IMR-90 (cell line): ENCODE measurements at regions not wholly inside any gene's neighbourhood (a gene's known extent, or its start where the extent isn't known, plus 50 kb on each side); places are given as distances from the start of the nearest gene placed in this dataset.

Source experiments
- ATAC-seq: fragments of 200-7000 bp; cut with Tn5 transposase; 2 replicates; pipeline ENCODE4 v1.9.1; 2020; ENCODE audit warnings: low read depth, mild to moderate bottlenecking, moderate library complexity
- BruUV-seq: library from RNA; stranded (reverse); fragments of 400-500 nt; replicated peaks from 2 replicates; lab custom pipeline; 2021; lab: Mats Ljungman, UMichigan
- CTCF ChIA-PET: fragments of 300-600 bp; formaldehyde crosslinking; extraction: SDS; loops from one replicate; lab custom pipeline; 2021; ENCODE audit warnings: antibody characterized with exemption; lab: Yijun Ruan, JAX
- POLR2A ChIA-PET: fragments of 300-600 bp; sonication (Branson Sonifier 250); formaldehyde crosslinking; loops from one replicate; lab custom pipeline; 2022; ENCODE audit warnings: antibody characterized with exemption; ENCODE audit not compliant: unreplicated experiment; lab: Charles Lee
- DNase-seq: peaks from one replicate; pipeline ENCODE4 v3.0.0; 2013
- H2AFZ ChIP-seq: replicated peaks from 2 replicates; pipeline ENCODE3; 2013; ENCODE audit warnings: low read length, mild to moderate bottlenecking; ENCODE audit not compliant: poor library complexity
- H2AK5ac ChIP-seq: 2 replicates; pipeline ENCODE4 v1.6.1; 2013; ENCODE audit warnings: low read depth, low read length, inconsistent platforms
- H2AK9ac ChIP-seq: replicated peaks from 2 replicates; pipeline ENCODE3; 2013; ENCODE audit warnings: mild to moderate bottlenecking, low read depth, low read length, moderate library complexity; ENCODE audit not compliant: poor library complexity
- H2BK120ac ChIP-seq: 2 replicates; pipeline ENCODE4 v1.6.1; 2013; ENCODE audit warnings: low read depth, low read length, inconsistent platforms
- H2BK15ac ChIP-seq: 3 replicates; pipeline ENCODE4 v1.6.1; 2013; ENCODE audit warnings: low read depth, low read length, inconsistent platforms
- H2BK20ac ChIP-seq: 2 replicates; pipeline ENCODE4 v1.6.1; 2013; ENCODE audit warnings: low read depth, mild to moderate bottlenecking, inconsistent platforms, low read length, moderate library complexity
- H2BK5ac ChIP-seq: 2 replicates; pipeline ENCODE4 v1.6.1; 2013; ENCODE audit warnings: mild to moderate bottlenecking, low read depth, low read length, inconsistent platforms; ENCODE audit not compliant: poor library complexity, severe bottlenecking
- H3K14ac ChIP-seq: replicated peaks from 2 replicates; pipeline ENCODE4 v1.6.1; 2013; ENCODE audit warnings: low read depth, low read length, inconsistent platforms
- H3K18ac ChIP-seq: 2 replicates; pipeline ENCODE4 v1.6.1; 2013; ENCODE audit warnings: low read depth, low read length, control low read depth
- H3K23ac ChIP-seq: 2 replicates; pipeline ENCODE4 v1.6.1; 2013; ENCODE audit warnings: low read depth, low read length, inconsistent platforms
- H3K27ac ChIP-seq: 2 replicates; pipeline ENCODE4 v1.5.1; 2013; ENCODE audit warnings: mild to moderate bottlenecking, control low read depth, low read length; ENCODE audit not compliant: insufficient read depth
- H3K27me3 ChIP-seq: 2 replicates; pipeline ENCODE4 v1.6.1; 2013; ENCODE audit warnings: low read length; ENCODE audit not compliant: control insufficient read depth, insufficient read depth
- H3K36me3 ChIP-seq: 2 replicates; pipeline ENCODE4 v1.6.1; 2013; ENCODE audit warnings: low read length, mixed read lengths; ENCODE audit not compliant: control insufficient read depth, insufficient read depth
- H3K4ac ChIP-seq: 2 replicates; pipeline ENCODE4 v1.6.1; 2013; ENCODE audit warnings: low read depth, low read length, inconsistent platforms
- H3K4me1 ChIP-seq: 2 replicates; pipeline ENCODE4 v1.6.1; 2013; ENCODE audit warnings: low read length, mixed read lengths; ENCODE audit not compliant: control insufficient read depth, insufficient read depth
- H3K4me2 ChIP-seq: 2 replicates; pipeline ENCODE4 v1.6.1; 2013; ENCODE audit warnings: low read depth, mild to moderate bottlenecking, control low read depth, low read length, moderate library complexity
- H3K4me3 ChIP-seq: 2 replicates; pipeline ENCODE4 v1.5.1; 2013; ENCODE audit warnings: low read depth, mild to moderate bottlenecking, control low read depth, low read length, moderate library complexity; ENCODE audit not compliant: insufficient read depth
- H3K56ac ChIP-seq: 2 replicates; pipeline ENCODE4 v1.6.1; 2013; ENCODE audit warnings: low read length, inconsistent platforms; ENCODE audit not compliant: insufficient read depth; ENCODE audit errors: extremely low read depth
- H3K79me1 ChIP-seq, 2 experiments: 2 replicates each; pipeline ENCODE4 v1.6.1; 2013; ENCODE audit warnings: low read length in 2 of 2, inconsistent platforms in 1 of 2, low read depth in 1 of 2
- H3K9ac ChIP-seq: 2 replicates; pipeline ENCODE4 v1.6.1; 2013; ENCODE audit warnings: low read depth, low read length, control low read depth
- H3K9me1 ChIP-seq: 2 replicates; pipeline ENCODE4 v1.6.1; 2013; ENCODE audit warnings: low read length, inconsistent platforms; ENCODE audit not compliant: insufficient read depth
- H3K9me3 ChIP-seq: 2 replicates; pipeline ENCODE4 v1.6.1; 2013; ENCODE audit warnings: low read length; ENCODE audit not compliant: control insufficient read depth, insufficient read depth
- H4K20me1 ChIP-seq: 2 replicates; pipeline ENCODE4 v1.6.1; 2013; ENCODE audit warnings: low read length, inconsistent platforms; ENCODE audit not compliant: insufficient read depth
- H4K5ac ChIP-seq: 2 replicates; pipeline ENCODE4 v1.6.1; 2013; ENCODE audit warnings: mild to moderate bottlenecking, low read depth, low read length, control low read depth
- H4K8ac ChIP-seq, 2 experiments: 2 replicates each; pipeline ENCODE4 v1.6.1; 2013; ENCODE audit warnings: low read depth in 2 of 2, low read length in 2 of 2, control low read depth in 1 of 2, inconsistent platforms in 1 of 2
- H4K91ac ChIP-seq: 2 replicates; pipeline ENCODE4 v1.6.1; 2013; ENCODE audit warnings: low read depth, low read length, inconsistent platforms; ENCODE audit not compliant: insufficient read depth
- BHLHE40 ChIP-seq: fragments of 150-350 bp; IDR thresholded peaks from 2 replicates; pipeline ENCODE4 v1.6.1; 2016; ENCODE audit warnings: mild to moderate bottlenecking, low read depth, low read length
- ELK1 ChIP-seq: fragments of 150-350 bp; IDR thresholded peaks from 2 replicates; pipeline ENCODE4 v1.6.1; 2016; ENCODE audit warnings: low read depth, mild to moderate bottlenecking, low read length, moderate library complexity, borderline replicate concordance
- MAFK ChIP-seq: IDR thresholded peaks from 2 replicates; pipeline ENCODE4 v1.6.1; 2012; ENCODE audit warnings: low read depth, low read length, improper control_type of control experiment
- MAZ ChIP-seq: IDR thresholded peaks from 2 replicates; pipeline ENCODE4 v1.6.1; 2012; ENCODE audit warnings: low read depth, mild to moderate bottlenecking, low read length, improper control_type of control experiment, moderate library complexity, borderline replicate concordance
- NFE2L2 ChIP-seq: fragments of 150-350 bp; IDR thresholded peaks from 2 replicates; pipeline ENCODE4 v1.6.1; 2016; ENCODE audit warnings: low read depth, mild to moderate bottlenecking, low read length
- RFX5 ChIP-seq: IDR thresholded peaks from 2 replicates; pipeline ENCODE4 v1.8.0; 2012; ENCODE audit warnings: low read depth, mild to moderate bottlenecking, low read length, moderate library complexity
- SMC3 ChIP-seq: fragments of 150-350 bp; IDR thresholded peaks from 2 replicates; pipeline ENCODE4 v1.6.1; 2016; ENCODE audit warnings: low read depth, mild to moderate bottlenecking, antibody characterized with exemption, low read length, moderate library complexity
- WGBS, 2 experiments: methylation state at CpG; one replicate each; pipeline versions ENCODE4 v1.1.5 to v1.1.7; 2013; ENCODE audit warnings: missing lambda C conversion rate in 2 of 2; ENCODE audit not compliant: insufficient read length in 1 of 2; ENCODE audit errors: extremely low coverage in 2 of 2; 5-methylcytosine and 5-hydroxymethylcytosine counted together
- dilution Hi-C: fragments of 300-500 bp; cut with HindIII; formaldehyde crosslinking; loops from one replicate; pipeline ENCODE4 v1.14.3; 2018; ENCODE audit warnings: low sequenced_read_pairs; ENCODE audit not compliant: unreplicated experiment
- in situ Hi-C: fragments of 300-500 bp; cut with MboI; formaldehyde crosslinking; loops from 3 replicates; pipeline ENCODE4 v1.14.3; 2019; ENCODE audit warnings: low sequenced_read_pairs, inconsistent platforms, mixed read lengths
- intact Hi-C: fragments of 100-400 bp; cut with micrococcal nuclease; formaldehyde crosslinking; loops from 2 replicates; pipeline ENCODE4 v1.10.0; 2022

GRCh38 chr3:124413393-124413792 is 316.9 kb upstream of the UMPS start:
- intact Hi-C loops = no loop called here
- in situ Hi-C loops = no loop called here
- POLR2A ChIA-PET = no interaction called here

More at GRCh38 chr3:124413393-124413792, 316.9 kb upstream of the UMPS start:
- CTCF ChIA-PET = no interaction called here
- H2BK120ac ChIP-seq = no peak overlapping the region
- no peak overlapping the region for H3K9ac ChIP-seq
- H3K4me3 ChIP-seq = no peak overlapping the region
- no peaks in the 10 kb centered on the region for H3K27me3 ChIP-seq
- TF ChIP-seq ELK1 = no peak
- TF ChIP-seq BHLHE40 = no peak
- no peak for TF ChIP-seq MAFK
- no peak for TF ChIP-seq NFE2L2
- no peak for TF ChIP-seq MAZ
- no peak for TF ChIP-seq RFX5
- no peak for TF ChIP-seq SMC3
- no peaks in the 10 kb centered on the region for H4K20me1 ChIP-seq
- no peak overlapping the region for H2AK5ac ChIP-seq
- H4K91ac ChIP-seq = no peak overlapping the region
- no peak overlapping the region for H3K4ac ChIP-seq
- no TSS peak for BruUV-seq
- no peak overlapping the region for H3K18ac ChIP-seq
- H3K56ac ChIP-seq = no peak overlapping the region
- no peak overlapping the region for H3K14ac ChIP-seq
- H3K9me1 ChIP-seq = peaks cover 2% of the 10 kb centered on the region; the same call in 1 of the 2 replicates
- H3K23ac ChIP-seq = no peak overlapping the region
- ATAC-seq (no peak), DNase-seq (no peak)
- dilution Hi-C loops = no loop called here
- H3K27ac ChIP-seq = no peak overlapping the region
- H4K8ac ChIP-seq = no peak overlapping the region
- no peaks in the 10 kb centered on the region for H3K79me1 ChIP-seq
- H2BK20ac ChIP-seq = no peak overlapping the region
- no peak overlapping the region for H3K4me2 ChIP-seq
- no peak overlapping the region for H2BK15ac ChIP-seq
- no peak overlapping the region for H2AK9ac ChIP-seq
- no peak overlapping the region for H2BK5ac ChIP-seq
- WGBS, 2 experiments = 77% methylated on average over 2 of the region's 9 CpGs; no CpG with 5 or more reads in 1 of the 2 experiments
- H3K36me3 ChIP-seq = peaks cover 5% of the 10 kb centered on the region
- no peaks in the 10 kb centered on the region for H3K9me3 ChIP-seq
- peaks cover 6% of the 10 kb centered on the region for H3K4me1 ChIP-seq
- H2AFZ ChIP-seq = no peak overlapping the region
- no peak overlapping the region for H4K5ac ChIP-seq
